IPS-18a (cell line): ENCODE measurements at regions not wholly inside any gene's neighbourhood (a gene's known extent, or its start where the extent isn't known, plus 50 kb on each side); places are given as distances from the start of the nearest gene placed in this dataset.

Experiments
- H3K27ac ChIP-seq: one replicate; pipeline ENCODE4 v1.5.1; 2013; ENCODE audit warnings: low read length
- H3K27me3 ChIP-seq: one replicate; pipeline ENCODE4 v1.6.1; 2013; ENCODE audit warnings: mild to moderate bottlenecking, low read length; ENCODE audit not compliant: control insufficient read depth, insufficient read depth
- H3K36me3 ChIP-seq: one replicate; pipeline ENCODE4 v1.6.1; 2013; ENCODE audit warnings: low read depth, low read length; ENCODE audit not compliant: control insufficient read depth
- H3K4me1 ChIP-seq: one replicate; pipeline ENCODE4 v1.6.1; 2013; ENCODE audit warnings: low read depth, low read length; ENCODE audit not compliant: control insufficient read depth
- H3K4me3 ChIP-seq: one replicate; pipeline ENCODE4 v1.5.1; 2013; ENCODE audit warnings: low read length
- H3K9ac ChIP-seq: one replicate; pipeline ENCODE4 v1.6.1; 2013; ENCODE audit warnings: mild to moderate bottlenecking, low read length, moderate library complexity
- H3K9me3 ChIP-seq: one replicate; pipeline ENCODE4 v1.6.1; 2013; ENCODE audit warnings: low read depth, low read length; ENCODE audit not compliant: control insufficient read depth

DNA sequence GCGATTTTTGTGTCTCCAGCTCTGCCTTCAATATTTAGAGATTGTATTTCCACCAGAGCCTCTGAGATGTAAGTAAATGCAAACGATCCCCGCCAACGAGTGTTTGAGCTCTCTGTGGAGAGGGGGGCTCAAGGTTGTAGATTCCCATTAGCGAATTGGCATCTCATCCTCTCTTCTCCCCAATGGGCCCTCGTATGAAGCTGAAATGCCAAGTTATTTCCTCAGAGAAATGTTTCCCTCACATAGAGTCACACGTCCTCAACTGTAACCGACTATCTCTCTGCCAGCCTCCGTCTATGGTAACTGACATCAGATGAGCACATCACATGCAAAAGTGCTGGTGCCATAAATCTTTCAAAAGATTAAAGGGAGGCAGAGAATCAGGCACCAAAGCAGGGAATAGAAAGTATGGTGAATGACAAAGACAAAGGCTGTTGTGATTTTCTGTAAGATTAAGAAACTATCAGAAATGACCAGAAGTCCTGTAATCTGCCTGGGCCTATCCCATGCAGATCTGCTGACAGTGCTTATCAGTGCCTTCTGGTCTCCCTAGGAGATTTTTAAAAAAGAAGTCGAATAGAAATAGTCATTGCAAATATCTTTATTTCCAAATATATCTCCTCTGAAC, 157.1 kb downstream of the PDGFRA start:
- Histone ChIP-seq H3K9me3 (no peaks in the 10 kb centered on the region), H3K4me1 (no peaks in the 10 kb centered on the region), H3K27me3 (no peaks in the 10 kb centered on the region), H3K9ac (no peak overlapping the region), H3K27ac (no peak overlapping the region), H3K4me3 (no peak overlapping the region), H3K36me3 (no peaks in the 10 kb centered on the region)

DNA sequence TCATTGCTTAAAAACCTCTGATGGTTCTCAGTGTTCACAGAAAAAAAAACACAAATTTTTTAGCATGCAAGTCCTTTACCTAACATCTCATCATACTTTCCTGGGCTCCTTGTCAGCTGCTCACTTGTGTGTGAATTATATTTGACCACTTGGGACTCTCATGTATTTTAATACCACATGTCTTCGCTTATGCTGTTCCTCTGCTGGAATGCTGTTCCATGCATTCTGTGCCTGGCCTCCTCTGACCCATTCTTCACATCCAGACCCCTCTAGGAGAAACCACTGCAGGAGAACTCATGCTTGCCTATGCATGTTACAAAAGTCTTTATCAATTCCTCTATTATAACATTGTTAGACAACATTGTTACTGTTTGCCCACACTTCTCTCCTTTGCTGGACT, 157.6 kb downstream of the PDGFRA start:
- no peaks in the 10 kb centered on the region for H3K36me3 ChIP-seq
- H3K4me1 ChIP-seq, result no peaks in the 10 kb centered on the region
- no peak overlapping the region for H3K27ac ChIP-seq
- H3K4me3 ChIP-seq, result no peak overlapping the region
- no peaks in the 10 kb centered on the region for H3K9me3 ChIP-seq
- no peaks in the 10 kb centered on the region for H3K27me3 ChIP-seq
- no peak overlapping the region for H3K9ac ChIP-seq

DNA sequence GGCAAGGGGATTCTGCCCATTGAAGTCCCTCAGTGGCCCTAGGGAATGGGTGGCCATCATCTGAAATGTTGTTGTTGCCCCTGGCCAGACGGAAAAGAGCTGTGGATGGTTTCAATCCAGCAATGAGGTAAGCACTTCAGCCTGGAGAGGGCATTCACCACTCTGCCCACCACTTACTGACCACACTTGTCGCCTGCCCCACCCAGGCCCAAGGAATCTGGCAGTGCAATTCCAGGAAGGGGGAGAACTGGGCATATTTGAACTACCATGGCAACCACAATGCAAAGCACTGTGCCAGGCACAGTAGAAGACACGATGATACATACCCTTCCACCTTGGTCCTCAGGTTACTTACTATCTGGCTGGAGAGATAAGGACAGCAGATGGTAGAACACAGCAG, 161.6 kb downstream of the PDGFRA start:
- Histone ChIP-seq H3K27ac (no peak overlapping the region), H3K4me3 (no peak overlapping the region), H3K9me3 (no peaks in the 10 kb centered on the region), H3K4me1 (no peaks in the 10 kb centered on the region), H3K36me3 (no peaks in the 10 kb centered on the region), H3K9ac (no peak overlapping the region), H3K27me3 (no peaks in the 10 kb centered on the region)

DNA sequence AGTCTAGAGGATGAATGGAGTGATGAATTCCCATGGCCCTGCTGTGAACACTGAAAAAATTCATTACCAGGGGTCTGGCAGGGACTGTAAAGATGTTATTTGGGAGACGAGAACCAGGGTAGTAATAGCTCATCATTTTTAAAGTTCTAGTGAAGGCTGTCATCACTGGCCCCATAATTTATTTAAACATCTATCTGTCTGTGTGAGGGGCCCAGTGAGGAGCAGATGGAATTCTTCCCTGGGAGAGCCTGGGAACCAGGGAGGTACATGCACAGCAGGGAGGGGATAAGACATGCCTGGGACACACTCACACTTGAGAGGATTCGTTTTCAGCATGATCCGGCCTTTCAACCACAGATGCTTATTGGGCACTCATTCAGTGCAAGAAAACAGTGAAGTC, 162.0 kb downstream of the PDGFRA start:
- Histone ChIP-seq H3K4me3 (no peak overlapping the region), H3K4me1 (no peaks in the 10 kb centered on the region), H3K36me3 (no peaks in the 10 kb centered on the region), H3K9me3 (no peaks in the 10 kb centered on the region), H3K9ac (no peak overlapping the region), H3K27ac (no peak overlapping the region), H3K27me3 (no peaks in the 10 kb centered on the region)

GRCh38 chr4:54392479-54392878, 163.4 kb downstream of the PDGFRA start:
- H3K27me3 ChIP-seq, result no peaks in the 10 kb centered on the region
- H3K9ac ChIP-seq, result no peak overlapping the region
- no peak overlapping the region for H3K27ac ChIP-seq
- H3K4me1 ChIP-seq, result no peaks in the 10 kb centered on the region
- no peaks in the 10 kb centered on the region for H3K36me3 ChIP-seq
- no peak overlapping the region for H3K4me3 ChIP-seq
- no peaks in the 10 kb centered on the region for H3K9me3 ChIP-seq

GRCh38 chr4:54393243-54393642, 164.2 kb downstream of the PDGFRA start:
- Histone ChIP-seq H3K36me3 (no peaks in the 10 kb centered on the region), H3K4me1 (no peaks in the 10 kb centered on the region), H3K9me3 (no peaks in the 10 kb centered on the region), H3K4me3 (no peak overlapping the region), H3K27ac (no peak overlapping the region), H3K27me3 (no peaks in the 10 kb centered on the region), H3K9ac (no peak overlapping the region)

- H3K36me3 ChIP-seq, result no peaks in the 10 kb centered on the region
- H3K9me3 ChIP-seq, result no peaks in the 10 kb centered on the region
- no peak overlapping the region for H3K4me3 ChIP-seq
- no peak overlapping the region for H3K27ac ChIP-seq
- no peaks in the 10 kb centered on the region for H3K27me3 ChIP-seq
- H3K9ac ChIP-seq, result no peak overlapping the region
- H3K4me1 ChIP-seq, result no peaks in the 10 kb centered on the region
Measured at GRCh38 chr4:54395013-54395527, 166.0 kb downstream of the PDGFRA start.

DNA sequence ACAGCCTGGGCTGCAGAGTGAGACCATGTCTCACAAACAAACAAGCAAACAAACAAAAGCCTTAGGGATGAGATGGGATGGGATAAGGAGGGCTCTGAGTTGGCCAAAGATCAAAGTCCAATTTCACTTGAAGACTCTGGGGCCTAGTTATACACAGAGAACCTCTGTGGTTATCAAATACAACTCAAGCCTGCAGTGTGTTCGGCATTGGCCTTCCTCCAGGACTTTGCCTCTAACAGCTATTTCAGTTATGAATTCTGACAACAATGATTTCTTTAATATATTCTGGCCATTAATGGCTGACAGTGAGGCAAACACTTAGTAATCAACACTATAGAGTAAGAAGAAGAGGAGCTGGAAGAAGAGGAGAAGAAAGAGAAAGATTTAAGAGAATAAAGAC, 171.1 kb downstream of the PDGFRA start:
- Histone ChIP-seq H3K27ac (no peak overlapping the region), H3K36me3 (no peaks in the 10 kb centered on the region), H3K4me1 (no peaks in the 10 kb centered on the region), H3K4me3 (no peak overlapping the region), H3K27me3 (no peaks in the 10 kb centered on the region), H3K9me3 (no peaks in the 10 kb centered on the region), H3K9ac (no peak overlapping the region)

DNA sequence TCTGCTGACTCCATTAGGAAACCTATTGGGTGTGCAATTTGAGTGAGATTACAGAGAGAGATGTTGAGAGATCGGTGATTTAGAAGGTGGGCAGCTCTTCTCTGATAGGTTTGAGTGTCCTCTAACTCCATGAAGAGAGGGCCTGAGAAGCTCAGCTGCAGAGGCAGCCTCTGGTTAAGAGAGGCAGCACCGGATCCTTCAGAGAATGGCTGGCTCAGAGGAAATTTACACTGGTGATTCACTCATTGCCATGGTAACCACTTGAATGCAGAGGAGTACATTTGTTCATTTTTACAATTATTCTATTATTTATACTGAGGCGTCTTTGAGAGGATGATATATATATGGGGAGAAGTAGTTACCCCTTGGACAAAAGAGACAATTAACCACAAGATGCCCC, 171.7 kb downstream of the PDGFRA start:
- Histone ChIP-seq H3K4me3 (no peak overlapping the region), H3K36me3 (no peaks in the 10 kb centered on the region), H3K27ac (no peak overlapping the region), H3K4me1 (no peaks in the 10 kb centered on the region), H3K9ac (no peak overlapping the region), H3K27me3 (no peaks in the 10 kb centered on the region), H3K9me3 (no peaks in the 10 kb centered on the region)

DNA sequence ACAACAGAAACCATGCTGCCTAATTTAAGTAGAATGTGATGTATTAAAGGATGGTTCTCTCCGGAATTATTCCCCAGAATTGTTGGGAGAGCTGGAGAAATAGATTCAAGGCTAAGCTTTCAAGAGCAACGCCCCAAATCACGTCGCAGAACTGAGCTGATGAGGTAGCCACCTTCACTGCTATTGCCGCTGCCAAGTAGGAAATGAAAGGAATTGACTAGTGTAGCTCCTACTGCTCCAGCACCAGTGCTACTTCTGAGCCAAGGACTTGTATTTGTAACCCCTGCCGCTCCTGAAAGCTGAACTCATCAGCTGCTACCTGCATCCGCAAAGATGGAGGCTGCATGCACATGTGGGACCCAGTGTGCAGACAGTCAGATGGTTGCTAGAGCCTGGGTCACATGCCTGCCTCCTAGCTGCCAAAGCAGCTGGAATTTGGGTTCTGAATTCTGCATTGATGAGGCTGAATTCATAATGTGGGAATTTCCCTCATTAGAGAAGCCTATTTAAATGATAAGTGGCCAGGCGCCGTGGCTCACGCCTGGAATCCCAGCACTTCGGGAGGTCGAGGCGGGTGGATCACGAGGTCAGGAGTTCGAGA, 173.9 kb downstream of the PDGFRA start:
- no peaks in the 10 kb centered on the region for H3K27me3 ChIP-seq
- no peaks in the 10 kb centered on the region for H3K36me3 ChIP-seq
- no peak overlapping the region for H3K27ac ChIP-seq

GRCh38 chr4:54403700-54404453, 174.8 kb downstream of the PDGFRA start:
- no peak overlapping the region for H3K27ac ChIP-seq
- H3K36me3 ChIP-seq, result no peaks in the 10 kb centered on the region
- H3K4me1 ChIP-seq, result peaks cover 6% of the 10 kb centered on the region
- no peaks in the 10 kb centered on the region for H3K9me3 ChIP-seq
- H3K9ac ChIP-seq, result no peak overlapping the region
- H3K27me3 ChIP-seq, result no peaks in the 10 kb centered on the region
- no peak overlapping the region for H3K4me3 ChIP-seq

More for the DNA sequence above, 173.9 kb downstream of the PDGFRA start:
- Histone ChIP-seq H3K9ac (no peak overlapping the region), H3K4me3 (no peak overlapping the region), H3K9me3 (no peaks in the 10 kb centered on the region), H3K4me1 (no peaks in the 10 kb centered on the region)
